DMS79 (cell line): ENCODE measurements at regions not wholly inside any gene's neighbourhood (a gene's known extent, or its start where the extent isn't known, plus 50 kb on each side); places are given as distances from the start of the nearest gene placed in this dataset.
"Not testable (repeated sequence)": the region's sequence is repeated elsewhere in the genome, so short reads cannot be mapped to it uniquely, and the experiment has no call there.

Experiments used
- DNase-seq: peaks from one replicate; lab custom pipeline; 2025; lab: John Stamatoyannopoulos, UW

DNA sequence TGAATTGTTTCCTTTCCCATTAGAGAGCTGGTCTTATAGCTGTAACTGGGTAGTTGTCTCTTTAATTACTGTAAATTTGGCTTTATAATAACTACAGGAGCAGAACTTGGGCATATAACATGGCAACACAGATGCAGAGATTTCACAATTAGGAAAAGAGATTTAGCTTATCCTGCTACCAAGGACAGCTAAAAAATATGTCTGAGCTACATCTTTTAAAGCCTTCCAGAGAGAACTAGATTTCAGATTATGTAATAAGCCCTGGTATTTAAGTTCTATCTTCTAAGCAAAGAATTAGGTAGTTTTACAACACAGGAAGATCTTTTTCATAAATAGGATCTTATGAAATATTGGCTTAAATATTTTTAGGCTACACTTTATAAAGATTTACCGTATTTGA is 313.8 kb downstream of the S1PR1 start:
- no peak for DNase-seq

- DNase-seq = no peak
These were observed 330.2 kb downstream of the S1PR1 start for GRCh38 chr1:101566883-101567538.

DNA sequence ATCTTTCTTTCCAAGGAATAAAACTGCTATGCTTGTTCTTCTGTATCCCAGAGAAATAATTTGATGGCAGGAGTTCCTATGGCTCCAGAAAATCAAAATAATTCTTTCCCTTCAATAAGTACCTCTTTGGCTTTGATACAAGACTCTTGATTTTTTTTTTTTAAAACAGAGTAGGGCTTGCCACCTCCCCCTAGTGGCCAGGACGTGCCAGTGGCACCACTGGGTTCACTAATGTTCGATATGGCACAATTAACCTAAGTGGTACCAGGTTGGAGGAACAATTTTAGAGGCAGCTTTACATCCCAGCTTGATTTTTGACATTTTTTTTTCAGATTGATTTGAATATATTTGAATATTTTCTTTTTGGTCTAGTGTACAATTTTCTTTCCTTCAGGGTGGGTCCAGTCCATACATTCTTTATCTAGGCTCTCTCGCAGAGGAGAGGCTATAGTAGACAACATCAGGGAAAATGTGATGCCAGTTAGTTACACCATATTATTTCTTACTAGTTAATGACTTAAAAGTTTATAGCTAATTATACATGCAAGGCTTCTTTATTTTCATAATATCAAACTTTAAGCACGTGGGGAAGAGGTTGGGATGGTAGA is 330.9 kb downstream of the S1PR1 start:
- no peak for DNase-seq

- DNase-seq = no peak
These were observed 350.9 kb downstream of the S1PR1 start for GRCh38 chr1:101587741-101588140.

- no peak for DNase-seq
These were observed 351.9 kb downstream of the S1PR1 start for GRCh38 chr1:101588677-101589076.

GRCh38 chr1:101592845-101593244 is 356.0 kb downstream of the S1PR1 start:
- DNase-seq = no peak

DNA sequence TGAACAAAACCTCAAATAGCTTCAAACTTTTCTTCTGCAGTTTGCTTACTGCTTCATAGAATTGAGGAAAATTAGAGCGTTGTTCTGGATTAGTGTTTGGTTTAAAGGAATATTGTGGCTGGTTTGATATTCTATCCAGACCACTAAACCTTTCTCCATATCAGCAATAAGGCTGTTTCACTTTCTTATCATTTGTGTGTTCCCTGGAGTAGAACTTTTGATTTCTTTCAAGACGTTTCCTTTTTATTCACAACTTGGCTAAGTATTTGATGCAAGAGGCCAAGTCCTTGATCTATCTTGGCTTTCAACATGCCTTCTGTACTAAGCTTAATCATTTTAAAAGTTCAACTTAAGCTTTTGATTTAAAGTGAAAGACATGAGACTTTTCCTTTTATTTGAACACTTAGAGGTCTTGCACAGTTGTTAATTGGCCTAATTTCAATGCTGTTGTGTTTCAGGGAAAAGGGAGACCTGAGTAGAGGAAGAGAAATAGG is 359.1 kb downstream of the S1PR1 start:
- no peak for DNase-seq

DNA sequence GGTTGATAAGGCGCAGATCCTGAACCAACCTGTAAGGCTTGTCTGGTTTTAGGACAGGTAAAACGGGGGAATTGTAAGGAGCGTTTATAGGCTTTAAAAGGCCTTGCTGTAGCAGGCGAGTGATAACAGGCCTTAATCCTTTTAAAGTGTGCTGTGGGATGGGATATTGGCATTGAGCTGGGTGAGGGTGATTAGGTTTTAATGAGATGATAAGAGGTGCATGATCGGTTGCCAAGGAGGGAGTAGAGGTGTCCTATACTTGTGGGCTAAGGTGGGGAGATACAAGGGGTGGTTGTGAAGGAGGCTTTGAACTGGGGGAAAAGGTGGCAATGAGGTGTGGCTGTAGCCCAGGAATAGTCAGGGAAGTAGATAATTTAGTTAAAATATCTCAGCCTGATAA is 363.8 kb downstream of the S1PR1 start:
- not testable (repeated sequence) for DNase-seq

- no peak for DNase-seq
These were observed 366.9 kb downstream of the S1PR1 start for GRCh38 chr1:101603726-101604125.

DNA sequence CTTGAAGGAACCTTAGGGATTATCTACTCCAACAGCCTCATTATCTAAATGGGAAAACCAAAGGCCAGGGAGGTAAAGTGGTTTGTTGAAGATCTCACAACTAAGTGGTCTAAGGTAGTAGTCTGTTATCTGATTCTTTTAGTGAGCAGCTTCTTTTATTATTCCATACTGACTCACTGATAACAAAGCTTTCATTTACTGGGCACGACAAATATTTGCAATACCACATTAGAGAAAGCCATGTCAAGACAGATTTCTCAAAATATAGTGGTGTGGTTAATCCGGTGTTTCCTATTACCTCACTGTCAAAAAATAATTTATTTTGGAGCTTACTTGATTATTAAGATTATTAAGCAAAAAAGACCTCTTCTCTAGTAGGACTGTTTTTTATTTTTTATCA is 369.1 kb downstream of the S1PR1 start:
- no peak for DNase-seq

DNA sequence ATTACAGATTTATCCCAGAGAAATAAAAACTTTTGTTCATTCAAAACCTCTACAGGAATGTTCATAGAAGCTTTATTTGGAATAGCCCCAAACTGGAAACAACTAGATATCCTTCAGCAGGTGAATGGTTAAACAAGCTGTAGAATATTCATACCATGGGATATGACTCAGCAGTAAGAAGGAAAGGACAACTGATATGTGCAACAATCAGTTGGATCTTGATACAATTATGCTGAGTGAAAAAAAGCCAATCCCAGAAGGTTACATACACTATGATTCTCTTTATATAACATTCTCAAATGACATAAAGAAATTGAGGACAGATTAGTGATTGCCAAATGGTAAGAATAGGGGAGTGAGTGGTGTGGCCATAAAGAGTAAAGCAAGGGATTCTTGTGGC is 376.7 kb downstream of the S1PR1 start:
- DNase-seq = no peak

GRCh38 chr1:101618900-101619299 is 377.8 kb downstream of the OLFM3 start:
- DNase-seq = no peak

- no peak for DNase-seq
These were observed 364.0 kb downstream of the OLFM3 start for GRCh38 chr1:101632548-101633272.

DNA sequence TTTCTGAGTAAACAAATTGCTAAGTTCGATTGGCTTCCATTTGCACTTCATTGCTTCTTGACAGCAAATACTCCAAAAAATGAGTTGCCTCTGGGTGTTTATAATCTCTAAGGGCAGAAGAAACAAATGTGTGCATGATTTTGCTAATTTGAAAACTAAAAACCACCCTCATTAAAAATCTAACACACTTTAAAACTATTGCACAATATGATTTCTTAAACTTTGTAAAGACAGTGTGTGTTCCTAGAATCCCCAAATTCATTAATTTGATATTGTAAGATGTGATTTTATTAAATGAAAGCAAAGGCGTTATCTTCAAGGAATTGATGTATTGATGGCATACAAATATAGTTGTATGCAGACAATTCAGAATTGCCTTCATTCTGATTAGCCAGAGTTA is 350.9 kb downstream of the OLFM3 start:
- no peak for DNase-seq

DNA sequence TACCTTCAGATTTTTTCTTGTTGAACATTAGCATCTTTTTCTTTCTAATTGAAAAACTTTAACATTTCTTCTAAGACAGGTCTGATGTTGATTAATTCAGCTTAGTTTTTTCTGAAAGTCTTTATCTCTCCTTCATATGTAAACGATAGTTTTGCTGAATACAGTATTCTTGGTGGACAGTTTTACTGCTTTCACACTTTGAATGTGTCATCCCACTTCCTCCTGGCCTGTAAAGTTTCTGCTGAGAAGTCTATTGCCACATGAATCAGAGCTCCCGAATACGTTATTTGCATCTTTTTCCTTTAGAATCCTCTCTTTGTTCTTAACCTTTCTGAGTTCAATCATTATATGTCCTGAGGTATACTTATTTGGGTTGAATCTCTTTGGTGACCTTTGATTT is 344.2 kb downstream of the OLFM3 start:
- DNase-seq = no peak

- DNase-seq = no peak
These were observed 343.2 kb downstream of the OLFM3 start for GRCh38 chr1:101653482-101653946.

DNA sequence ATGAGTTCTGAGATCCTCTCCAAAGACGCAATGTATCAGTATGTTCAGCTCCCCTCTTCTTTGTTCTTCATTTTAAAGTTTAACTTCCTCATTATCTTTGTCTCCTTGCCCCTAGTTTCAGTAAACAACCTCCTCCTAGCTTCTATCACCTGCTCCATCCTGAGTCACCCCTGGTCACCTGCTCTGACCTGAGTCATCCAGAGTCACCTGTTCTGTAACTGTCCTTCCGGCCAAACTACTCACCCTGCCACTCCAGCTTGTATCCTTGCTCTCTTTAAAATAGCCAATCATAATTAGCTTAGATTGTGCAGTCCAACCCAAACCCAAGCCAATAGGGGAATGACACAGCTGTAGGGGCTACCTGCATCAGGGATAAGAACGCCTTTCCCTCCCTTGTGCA is 332.0 kb downstream of the OLFM3 start:
- DNase-seq = no peak

- no peak for DNase-seq
These were observed 329.0 kb downstream of the OLFM3 start for GRCh38 chr1:101667761-101668160.

GRCh38 chr1:101683136-101683535 is 313.6 kb downstream of the OLFM3 start:
- no peak for DNase-seq

DNA sequence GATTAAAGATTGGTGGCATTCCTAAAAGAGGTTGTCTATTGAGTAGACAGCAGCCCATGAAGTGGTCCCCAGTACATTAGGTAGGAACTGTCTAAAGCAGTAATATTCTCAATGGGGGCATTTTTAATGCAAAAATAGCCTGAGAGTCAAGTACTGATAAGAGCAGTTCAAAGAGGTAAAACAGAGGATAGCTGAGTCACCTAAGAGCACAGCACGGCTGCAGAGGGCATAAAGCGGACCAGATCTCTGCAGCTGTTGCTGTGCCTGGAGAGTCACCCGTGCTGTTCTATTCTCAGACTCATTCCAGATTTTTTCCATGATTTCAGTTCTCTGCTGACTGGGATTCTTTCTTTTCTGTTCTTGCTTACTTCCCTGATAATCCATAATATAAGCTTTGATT is 313.2 kb downstream of the OLFM3 start:
- DNase-seq = no peak

GRCh38 chr1:101697072-101697471 is 299.7 kb downstream of the OLFM3 start:
- no peak for DNase-seq

DNA sequence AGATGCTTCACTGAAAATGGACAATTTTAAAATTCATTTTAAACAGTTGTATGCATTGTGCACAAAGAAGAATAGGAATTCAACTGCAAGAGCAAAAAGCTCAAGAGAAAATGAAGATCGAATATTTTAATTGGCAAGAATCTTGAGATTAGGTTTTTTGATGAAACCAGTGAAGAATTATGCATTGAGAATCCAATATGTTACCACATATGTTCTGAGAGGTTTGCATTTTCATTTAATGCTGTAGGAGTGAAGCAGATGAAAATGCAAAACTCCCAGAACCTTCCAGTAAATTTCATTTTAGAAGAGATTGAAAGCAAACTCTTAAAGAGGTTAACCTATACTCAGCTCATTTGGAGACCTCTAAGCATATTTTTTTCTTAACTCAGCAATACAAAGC is 298.0 kb downstream of the OLFM3 start:
- DNase-seq = no peak

GRCh38 chr1:101704895-101705294 is 291.8 kb downstream of the OLFM3 start:
- DNase-seq = no peak
